ENCODE measurements at regions not wholly inside any gene's neighbourhood (a gene's known extent, or its start where the extent isn't known, plus 50 kb on each side); places are given as distances from the start of the nearest gene placed in this dataset.

DNA sequence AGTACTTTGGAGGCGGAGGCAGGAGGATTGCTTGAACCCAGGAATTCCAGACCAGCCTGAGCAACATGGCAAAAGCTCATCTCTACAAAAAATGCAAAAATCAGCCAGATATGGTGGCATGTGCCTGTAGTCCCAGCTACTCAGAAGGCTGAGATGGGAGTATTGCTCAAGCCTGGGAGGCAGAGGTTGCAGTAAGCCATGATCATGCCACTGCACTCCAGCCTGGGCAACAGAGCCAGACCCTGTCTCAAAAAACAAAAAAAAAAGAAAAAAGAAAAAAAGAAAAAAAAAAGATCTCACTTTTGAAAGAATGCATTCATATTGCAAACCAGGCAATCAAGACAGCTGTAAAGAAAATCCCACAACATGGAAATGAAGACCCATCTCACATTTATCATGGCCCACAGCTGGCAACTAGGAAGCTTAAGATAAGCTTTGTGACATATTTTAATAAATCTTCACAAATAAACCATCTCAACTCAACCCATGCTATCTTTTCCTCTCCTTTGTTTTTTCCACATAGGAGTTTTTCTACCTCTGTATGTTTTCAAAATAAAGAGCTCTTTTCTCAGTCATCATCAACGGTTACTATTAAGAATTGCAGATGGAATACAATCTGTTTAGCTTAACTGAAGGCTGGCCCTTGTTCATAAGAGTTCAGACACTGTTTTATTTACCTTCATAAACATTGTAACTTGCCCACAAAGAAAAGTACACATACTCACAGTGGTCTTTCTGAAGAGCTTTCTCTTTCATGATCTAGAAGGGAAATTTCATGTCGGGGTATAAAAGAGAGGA, 137.0 kb downstream of the MREG start (continued):
- TF ChIP-seq HMGA1 (CRISPR knock-in tag; conservative IDR thresholded peaks at IDR 0.05), result no peak
- TF ChIP-seq PAXIP1 (CRISPR knock-in tag; conservative IDR thresholded peaks at IDR 0.05), result peak; percentile 84
- TF ChIP-seq CREM (IDR thresholded peaks at IDR 0.05), result peak; percentile 93
- TF ChIP-seq CREM (CRISPR knock-in tag; IDR thresholded peaks at IDR 0.05), result no peak
- TF ChIP-seq ZBTB10 (CRISPR knock-in tag; IDR thresholded peaks at IDR 0.05; ENCODE audit: borderline replicate concordance), result no peak
- TF ChIP-seq MAFG (CRISPR knock-in tag; IDR thresholded peaks at IDR 0.05), result no peak
- no peak for TF ChIP-seq ZNF749 (CRISPR knock-in tag; IDR thresholded peaks at IDR 0.05; ENCODE audit: borderline replicate concordance)
- TF ChIP-seq SNAPC2 (CRISPR knock-in tag; IDR thresholded peaks at IDR 0.05), result no peak
- TF ChIP-seq SMC3 (IDR thresholded peaks at IDR 0.05; ENCODE audit: low read length), result no peak
- TF ChIP-seq KIAA2018 (CRISPR knock-in tag; IDR thresholded peaks at IDR 0.05; ENCODE audit: borderline replicate concordance), result no peak
- TF ChIP-seq HOXA5 (CRISPR knock-in tag; IDR thresholded peaks at IDR 0.05), result no peak

All from HepG2 (cell line).